Mucosa of descending colon (tissue), 3 donors: ENCODE measurements at regions not wholly inside any gene's neighbourhood (a gene's known extent, or its start where the extent isn't known, plus 50 kb on each side); places are given as distances from the start of the nearest gene placed in this dataset.
"Not testable (repeated sequence)": the region's sequence is repeated elsewhere in the genome, so short reads cannot be mapped to it uniquely, and the experiment has no call there.

Source experiments
- ATAC-seq: fragments of 200-7000 bp; cut with Tn5 transposase; one replicate; pipeline ENCODE4 v1.9.1; 2020; ENCODE audit warnings: mild to moderate bottlenecking, moderate library complexity
- DNase-seq, 3 donors: peaks; one replicate each; pipeline ENCODE4 v3.0.0-alpha.2; 2020
- H3K36me3 ChIP-seq: fragments of 200-600 bp; one replicate; pipeline ENCODE4 v1.8.0; 2021; ENCODE audit warnings: low read depth, mild to moderate bottlenecking
- H3K4me1 ChIP-seq: fragments of 200-600 bp; one replicate; pipeline ENCODE4 v1.8.0; 2021; ENCODE audit warnings: low read depth, mild to moderate bottlenecking
- H3K4me3 ChIP-seq: fragments of 200-600 bp; one replicate; pipeline ENCODE4 v1.8.0; 2021; ENCODE audit warnings: mild to moderate bottlenecking
- H3K9me3 ChIP-seq: fragments of 200-600 bp; one replicate; pipeline ENCODE4 v1.8.0; 2021; ENCODE audit warnings: mild to moderate bottlenecking
- CTCF ChIP-seq: fragments of 200-600 bp; IDR thresholded peaks from one replicate; pipeline ENCODE4 v1.8.0; 2022; ENCODE audit warnings: antibody characterized with exemption, mild to moderate bottlenecking
- intact Hi-C, 2 donors: fragments of 100-400 bp; cut with DNase I in 1 of 2; cut with micrococcal nuclease in 1 of 2; formaldehyde crosslinking; loops; one replicate each; pipeline versions ENCODE4 v1.11.0 to v1.11.1; 2022; cut with DNase I, micrococcal nuclease
- donor health status: DM: no; HTN: no; CAD: no; lungs with moderate emphysema.
- donor health status: DM: no; HTN: no; CAD: no.
- donor health status: DM: no; HTN: yes; CAD: no.

DNA sequence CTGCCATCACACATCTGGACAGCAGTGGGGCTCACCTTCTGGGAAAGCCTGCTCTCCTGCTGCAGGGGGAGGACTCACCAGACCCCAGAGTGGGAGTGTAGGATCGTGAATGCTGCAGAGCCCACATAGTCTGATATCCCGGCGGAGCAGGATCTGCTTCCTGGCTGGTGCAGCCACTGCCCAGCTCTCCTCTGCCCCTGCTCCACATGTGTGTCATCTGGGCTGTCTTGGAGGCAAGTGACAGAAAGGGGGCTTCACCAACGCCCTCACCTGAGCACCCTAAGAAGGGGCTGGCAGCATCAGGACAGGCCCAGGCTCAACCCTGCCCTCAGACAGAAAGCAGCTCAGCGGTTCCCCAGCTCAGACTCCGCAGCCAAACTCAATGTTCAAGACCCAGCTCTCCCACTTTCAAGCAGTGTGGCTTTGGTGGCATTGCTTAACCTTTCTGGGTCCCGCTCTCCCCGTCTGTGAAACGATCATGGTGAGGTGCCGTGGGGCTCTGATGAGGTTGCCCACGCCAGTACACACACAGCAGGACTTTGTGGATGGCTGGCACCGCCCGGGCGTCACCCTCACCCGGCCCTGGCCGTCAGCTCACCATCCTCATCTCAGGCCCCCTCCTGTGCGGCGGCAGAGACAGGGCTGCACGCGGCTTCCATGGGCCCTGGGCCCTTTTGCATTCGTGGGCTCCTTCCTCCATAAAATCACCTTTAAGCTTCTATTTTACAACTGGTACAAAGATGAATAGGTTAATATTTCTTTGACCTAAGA lies 91.0 kb upstream of the SFSWAP start:
- H3K9me3 ChIP-seq, result no peaks in the 10 kb centered on the region
- H3K36me3 ChIP-seq, result no peaks in the 10 kb centered on the region
- no peaks in the 10 kb centered on the region for H3K4me1 ChIP-seq
- ATAC-seq (no peak), DNase-seq (no peak)
- H3K4me3 ChIP-seq, result no peak overlapping the region
- TF ChIP-seq CTCF, result no peak
- intact Hi-C loops, result no loop called here

- no peaks in the 10 kb centered on the region for H3K4me1 ChIP-seq
- intact Hi-C loops, result no loop called here
- TF ChIP-seq CTCF, result no peak
- ATAC-seq (no peak), DNase-seq (no peak)
- H3K9me3 ChIP-seq, result no peaks in the 10 kb centered on the region
- no peaks in the 10 kb centered on the region for H3K36me3 ChIP-seq
- no peak overlapping the region for H3K4me3 ChIP-seq
These were observed 90.4 kb upstream of the SFSWAP start for GRCh38 chr12:131620520-131620919.

- Histone ChIP-seq H3K36me3 (no peaks in the 10 kb centered on the region), H3K4me3 (no peak overlapping the region), H3K4me1 (no peaks in the 10 kb centered on the region), H3K9me3 (no peaks in the 10 kb centered on the region)
- ATAC-seq, result no peak
- DNase-seq, result no peak
- intact Hi-C loops, result no loop called here
- no peak for TF ChIP-seq CTCF
These were observed 89.8 kb upstream of the SFSWAP start for GRCh38 chr12:131620946-131621681.

DNA sequence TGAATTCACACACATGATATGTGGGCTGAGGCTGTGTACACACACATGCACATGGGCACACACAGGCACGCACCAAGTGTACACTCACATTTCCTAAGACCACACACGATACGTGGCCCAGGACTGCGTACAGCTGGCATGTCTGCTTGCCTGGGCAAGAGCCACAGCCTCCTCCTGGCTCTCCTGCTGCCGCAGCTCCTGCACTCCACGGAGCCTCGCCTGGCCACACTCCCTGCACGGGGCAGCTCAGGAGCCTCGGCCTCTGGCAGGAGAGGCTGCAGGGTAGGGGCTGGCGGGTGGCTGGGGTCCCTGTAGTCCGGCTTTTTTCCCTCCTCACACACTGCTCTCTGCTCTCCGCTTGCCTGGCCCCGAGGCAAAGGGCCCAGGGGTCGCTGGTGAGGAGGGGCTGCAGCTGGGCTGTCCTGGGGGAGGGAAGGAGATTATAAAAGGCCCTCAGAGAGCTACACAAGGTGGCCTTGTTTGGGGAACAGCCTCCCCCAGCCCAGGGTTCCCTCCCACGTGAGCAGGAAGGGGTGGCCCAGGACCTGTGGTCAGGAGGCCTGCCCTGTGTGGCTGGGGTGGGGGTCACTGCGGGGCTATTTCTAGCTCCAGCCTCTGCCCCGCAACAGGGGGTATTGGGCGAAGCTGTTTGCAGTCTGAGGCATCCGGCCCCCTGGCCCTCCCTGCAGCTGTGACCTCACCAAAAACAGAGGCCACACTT lies 89.0 kb upstream of the SFSWAP start:
- Histone ChIP-seq H3K4me1 (no peaks in the 10 kb centered on the region), H3K9me3 (no peaks in the 10 kb centered on the region), H3K4me3 (no peak overlapping the region), H3K36me3 (no peaks in the 10 kb centered on the region)
- no peak for TF ChIP-seq CTCF
- no peak for ATAC-seq
- no peak for DNase-seq
- intact Hi-C loops, result no loop called here

GRCh38 chr12:131622422-131622955 lies 88.4 kb upstream of the SFSWAP start:
- ATAC-seq (no peak), DNase-seq (no peak)
- TF ChIP-seq CTCF, result no peak
- H3K36me3 ChIP-seq, result no peaks in the 10 kb centered on the region
- intact Hi-C loops, result no loop called here
- no peak overlapping the region for H3K4me3 ChIP-seq
- no peaks in the 10 kb centered on the region for H3K4me1 ChIP-seq
- no peaks in the 10 kb centered on the region for H3K9me3 ChIP-seq

- H3K4me3 ChIP-seq, H3K4me1 ChIP-seq, H3K36me3 ChIP-seq, intact Hi-C loops, DNase-seq, H3K9me3 ChIP-seq: not testable (repeated sequence)
- ATAC-seq, result peak; percentile 7
These were observed 87.2 kb upstream of the SFSWAP start for GRCh38 chr12:131623404-131624368.

- H3K9me3 ChIP-seq, H3K36me3 ChIP-seq, ATAC-seq, H3K4me1 ChIP-seq, H3K4me3 ChIP-seq, DNase-seq, intact Hi-C loops: not testable (repeated sequence)
These were observed 86.5 kb upstream of the SFSWAP start for GRCh38 chr12:131624369-131624739.
